ENCODE measurements at regions not wholly inside any gene's neighbourhood (a gene's known extent, or its start where the extent isn't known, plus 50 kb on each side); places are given as distances from the start of the nearest gene placed in this dataset.

DNA sequence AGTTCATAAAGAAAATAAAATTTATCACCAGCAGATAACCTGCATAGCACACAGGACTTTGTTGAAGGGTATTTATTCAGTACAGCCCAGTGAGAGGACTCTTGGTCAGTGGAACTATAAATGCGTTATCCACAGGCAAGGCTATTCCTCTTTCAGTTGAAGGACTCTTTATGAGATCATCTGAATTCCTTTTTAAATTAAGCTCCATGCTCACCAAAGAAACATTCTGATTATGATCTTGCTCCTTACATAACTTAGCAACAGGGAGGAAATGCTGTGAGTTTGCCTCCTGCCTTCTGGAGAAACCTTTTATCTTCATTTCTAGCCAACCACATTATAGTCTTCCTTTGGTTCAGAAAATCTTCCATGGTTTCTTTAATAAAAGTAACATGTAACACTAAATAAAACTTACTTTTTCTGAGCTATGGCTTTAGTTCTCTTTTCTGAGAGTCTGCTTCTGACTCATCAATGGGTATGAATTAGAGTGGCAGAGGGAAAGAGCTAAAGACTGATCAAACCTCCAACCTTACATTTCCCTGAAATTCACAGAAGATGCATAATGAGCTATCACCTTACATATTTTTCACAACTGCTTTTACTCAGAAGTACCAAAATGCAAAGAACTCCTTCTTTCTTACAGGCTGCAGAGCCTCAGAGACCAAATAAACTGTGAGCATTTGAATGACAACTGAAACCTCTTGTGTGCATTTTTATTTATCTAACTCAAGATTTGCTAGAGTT lies 267.2 kb downstream of the ADGRG6 start:
- DNase-seq (ENCODE audit: low spot score), result no peak
- H3K36me3 Mint-ChIP-seq (ENCODE audit: low read depth), result peaks cover 5% of the 10 kb centered on the region
- peak overlapping the region; percentile 69 for H3K27ac Mint-ChIP-seq (ENCODE audit: unreplicated experiment)
- H3K4me3 Mint-ChIP-seq (ENCODE audit: unreplicated experiment), result no peak overlapping the region
- H3K27me3 Mint-ChIP-seq (ENCODE audit: low read depth), result peaks cover 2% of the 10 kb centered on the region
- H3K9me3 Mint-ChIP-seq (ENCODE audit: low read depth), result peaks cover 11% of the 10 kb centered on the region
- peaks cover 32% of the 10 kb centered on the region for H3K4me1 Mint-ChIP-seq (ENCODE audit: low read depth)
- TF ChIP-seq, protein P1, sequence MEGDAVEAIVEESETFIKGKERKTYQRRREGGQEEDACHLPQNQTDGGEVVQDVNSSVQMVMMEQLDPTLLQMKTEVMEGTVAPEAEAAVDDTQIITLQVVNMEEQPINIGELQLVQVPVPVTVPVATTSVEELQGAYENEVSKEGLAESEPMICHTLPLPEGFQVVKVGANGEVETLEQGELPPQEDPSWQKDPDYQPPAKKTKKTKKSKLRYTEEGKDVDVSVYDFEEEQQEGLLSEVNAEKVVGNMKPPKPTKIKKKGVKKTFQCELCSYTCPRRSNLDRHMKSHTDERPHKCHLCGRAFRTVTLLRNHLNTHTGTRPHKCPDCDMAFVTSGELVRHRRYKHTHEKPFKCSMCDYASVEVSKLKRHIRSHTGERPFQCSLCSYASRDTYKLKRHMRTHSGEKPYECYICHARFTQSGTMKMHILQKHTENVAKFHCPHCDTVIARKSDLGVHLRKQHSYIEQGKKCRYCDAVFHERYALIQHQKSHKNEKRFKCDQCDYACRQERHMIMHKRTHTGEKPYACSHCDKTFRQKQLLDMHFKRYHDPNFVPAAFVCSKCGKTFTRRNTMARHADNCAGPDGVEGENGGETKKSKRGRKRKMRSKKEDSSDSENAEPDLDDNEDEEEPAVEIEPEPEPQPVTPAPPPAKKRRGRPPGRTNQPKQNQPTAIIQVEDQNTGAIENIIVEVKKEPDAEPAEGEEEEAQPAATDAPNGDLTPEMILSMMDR (IDR thresholded peaks at IDR 0.05), result no peak

- Mint-ChIP-seq H3K36me3 (ENCODE audit: low read depth) (peaks cover 5% of the 10 kb centered on the region), H3K27ac (ENCODE audit: unreplicated experiment) (peak overlapping the region; percentile 86), H3K27me3 (ENCODE audit: low read depth) (peaks cover 2% of the 10 kb centered on the region), H3K4me3 (ENCODE audit: unreplicated experiment) (no peak overlapping the region), H3K9me3 (ENCODE audit: low read depth) (peaks cover 15% of the 10 kb centered on the region), H3K4me1 (ENCODE audit: low read depth) (peaks cover 32% of the 10 kb centered on the region)
- TF ChIP-seq, protein P1 (IDR thresholded peaks at IDR 0.05), result no peak
- no peak for DNase-seq (ENCODE audit: low spot score)
Measured at GRCh38 chr6:142569676-142570075, 267.9 kb downstream of the ADGRG6 start.

GRCh38 chr6:142570221-142570671 lies 268.4 kb downstream of the ADGRG6 start:
- Mint-ChIP-seq H3K27me3 (ENCODE audit: low read depth) (peaks cover 2% of the 10 kb centered on the region), H3K36me3 (ENCODE audit: low read depth) (peaks cover 5% of the 10 kb centered on the region), H3K4me1 (ENCODE audit: low read depth) (peaks cover 32% of the 10 kb centered on the region), H3K9me3 (ENCODE audit: low read depth) (peaks cover 15% of the 10 kb centered on the region), H3K27ac (ENCODE audit: unreplicated experiment) (peak overlapping the region; percentile 86), H3K4me3 (ENCODE audit: unreplicated experiment) (no peak overlapping the region)
- no peak for DNase-seq (ENCODE audit: low spot score)
- TF ChIP-seq, protein P1 (IDR thresholded peaks at IDR 0.05), result no peak

DNA sequence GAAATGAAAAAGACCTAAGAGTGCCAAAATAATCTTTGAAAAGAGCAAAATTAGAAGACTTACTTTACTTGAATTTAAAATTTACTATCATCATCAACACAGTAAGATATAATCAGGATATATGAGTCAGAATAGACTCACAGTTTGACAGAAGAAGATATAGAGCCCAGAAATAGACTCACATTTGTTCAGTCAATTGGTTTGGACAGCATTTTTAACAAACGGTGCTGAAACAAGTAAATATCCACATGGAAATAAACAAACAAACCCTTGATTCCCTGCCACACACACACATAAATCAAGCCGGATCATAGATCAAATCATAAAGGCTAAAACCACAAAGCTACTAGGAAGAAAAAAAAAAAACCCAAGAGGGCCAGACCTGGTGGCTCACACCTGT lies 291.1 kb downstream of the ADGRG6 start:
- Mint-ChIP-seq H3K27ac (ENCODE audit: unreplicated experiment) (no peak overlapping the region), H3K27me3 (ENCODE audit: low read depth) (peaks cover 15% of the 10 kb centered on the region), H3K4me3 (ENCODE audit: unreplicated experiment) (no peak overlapping the region), H3K36me3 (ENCODE audit: low read depth) (peaks cover 1% of the 10 kb centered on the region), H3K4me1 (ENCODE audit: low read depth) (no peaks in the 10 kb centered on the region), H3K9me3 (ENCODE audit: low read depth) (peaks cover 18% of the 10 kb centered on the region)
- TF ChIP-seq, protein P1 (IDR thresholded peaks at IDR 0.05), result no peak
- no peak for DNase-seq (ENCODE audit: low spot score)

- no peaks in the 10 kb centered on the region for H3K4me1 Mint-ChIP-seq (ENCODE audit: low read depth)
- no peak overlapping the region for H3K27ac Mint-ChIP-seq (ENCODE audit: unreplicated experiment)
- H3K9me3 Mint-ChIP-seq (ENCODE audit: low read depth), result no peaks in the 10 kb centered on the region
- DNase-seq (ENCODE audit: low spot score), result no peak
- H3K4me3 Mint-ChIP-seq (ENCODE audit: unreplicated experiment), result no peak overlapping the region
- H3K27me3 Mint-ChIP-seq (ENCODE audit: low read depth), result peaks cover 35% of the 10 kb centered on the region
- TF ChIP-seq, protein P1 (IDR thresholded peaks at IDR 0.05), result no peak
- no peaks in the 10 kb centered on the region for H3K36me3 Mint-ChIP-seq (ENCODE audit: low read depth)
Measured at GRCh38 chr6:142597836-142598235, 296.0 kb downstream of the ADGRG6 start.
